ENCODE measurements at regions not wholly inside any gene's neighbourhood (a gene's known extent, or its start where the extent isn't known, plus 50 kb on each side); places are given as distances from the start of the nearest gene placed in this dataset.

DNA sequence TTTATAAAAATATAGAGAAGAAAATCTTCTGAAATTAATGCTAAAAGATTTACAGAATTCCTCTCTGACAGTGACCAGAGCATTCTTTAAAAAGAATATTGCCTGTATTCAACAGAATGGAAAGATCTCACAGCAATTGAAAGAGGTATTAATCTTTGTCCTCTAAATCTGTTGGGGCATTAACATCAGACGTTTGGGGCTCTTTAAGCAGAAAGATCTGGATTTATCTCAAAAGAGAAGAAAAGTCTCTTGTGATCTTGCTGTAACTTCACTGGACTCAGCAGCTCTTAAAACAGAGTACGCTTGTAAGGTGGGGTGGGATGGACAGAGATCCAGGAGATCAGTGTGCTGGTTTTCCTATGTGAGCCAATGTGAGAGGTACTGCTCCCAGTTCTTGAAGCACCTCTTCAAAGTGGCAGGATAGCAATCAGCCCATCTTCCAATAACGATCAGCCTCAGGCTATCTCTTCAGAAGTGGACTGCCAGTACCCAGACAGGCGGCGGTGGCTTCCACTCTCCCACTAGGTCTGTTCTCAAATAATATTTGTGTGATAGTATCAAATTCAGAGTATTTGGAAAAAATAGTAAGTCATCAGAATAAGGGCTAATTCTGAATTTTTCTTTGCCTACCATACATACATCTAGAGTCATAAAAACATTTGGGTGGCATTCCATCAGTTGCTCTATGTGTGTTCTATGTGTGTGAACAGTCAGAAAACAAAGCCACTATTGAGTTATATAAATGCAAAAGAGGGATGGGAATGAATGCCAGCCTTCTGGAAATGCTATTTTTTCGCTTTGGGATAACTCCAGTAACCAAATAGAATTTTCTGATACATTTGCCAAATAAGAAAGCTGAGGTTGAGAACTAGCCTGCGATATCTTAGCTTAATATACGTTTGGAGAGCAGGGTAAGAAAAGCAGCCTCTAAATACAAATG, 237.4 kb upstream of the RGS6 start:
- CTCF ChIA-PET: no interaction called here
- POLR2A ChIA-PET: no interaction called here

DNA sequence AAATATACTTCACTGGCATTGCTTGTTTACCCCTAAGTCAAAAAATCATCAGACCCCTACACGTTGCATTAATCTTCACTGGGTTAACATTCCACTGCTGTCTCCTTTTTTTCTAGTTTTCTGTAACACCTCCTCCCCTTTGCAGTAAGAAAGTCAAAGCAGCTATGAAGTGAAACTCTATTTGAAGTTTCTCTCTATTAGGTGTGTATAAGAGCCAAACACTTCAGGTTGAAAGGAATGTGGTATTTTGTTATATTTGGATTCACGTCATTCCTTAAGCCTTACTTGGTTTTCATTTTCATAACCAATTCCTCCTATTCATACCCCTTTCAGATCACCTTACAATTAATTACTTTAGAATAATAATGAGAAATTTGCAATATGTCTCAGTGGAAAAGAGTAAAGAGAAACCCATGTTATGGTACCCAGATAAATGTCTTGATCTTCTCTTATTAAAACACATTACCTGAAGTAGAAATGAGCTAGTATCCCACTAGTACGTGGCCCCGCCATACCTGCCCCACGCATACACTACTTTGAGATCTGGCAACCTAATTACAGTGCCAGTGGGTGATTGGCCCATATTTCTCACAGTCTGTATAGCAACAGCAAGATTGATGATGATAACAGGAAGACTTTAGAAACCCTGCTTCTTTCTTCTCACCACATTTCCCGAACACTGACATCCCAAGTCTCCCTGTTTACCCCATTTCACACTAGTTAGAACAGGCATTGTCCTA, 236.4 kb upstream of the RGS6 start:
- POLR2A ChIA-PET: no interaction called here
- CTCF ChIA-PET: no interaction called here

DNA sequence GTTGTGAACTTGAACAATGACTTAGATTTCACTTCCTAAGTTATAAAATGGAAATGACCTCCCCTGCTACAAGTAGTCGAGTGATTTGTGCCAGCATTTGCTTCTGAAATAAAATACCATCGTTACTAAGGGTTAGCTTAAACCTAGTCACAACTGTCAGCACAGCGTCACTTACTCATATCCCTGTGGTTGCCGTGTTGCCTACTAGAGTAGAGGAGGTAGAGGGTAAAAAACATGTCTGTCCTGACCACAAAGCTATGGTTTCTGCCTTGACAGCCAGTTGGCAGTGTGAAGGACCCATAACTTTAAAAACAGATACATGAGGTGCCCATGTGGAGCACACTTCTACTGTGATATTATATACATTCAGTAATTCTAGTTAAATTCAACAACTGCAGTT, 234.2 kb upstream of the RGS6 start:
- CTCF ChIA-PET: no interaction called here
- POLR2A ChIA-PET: interaction anchor here (0.5 kb wide), 1 partner anchor 693 kb away, joined by 11 read pairs; no protein-coding TSS in a partner anchor

DNA sequence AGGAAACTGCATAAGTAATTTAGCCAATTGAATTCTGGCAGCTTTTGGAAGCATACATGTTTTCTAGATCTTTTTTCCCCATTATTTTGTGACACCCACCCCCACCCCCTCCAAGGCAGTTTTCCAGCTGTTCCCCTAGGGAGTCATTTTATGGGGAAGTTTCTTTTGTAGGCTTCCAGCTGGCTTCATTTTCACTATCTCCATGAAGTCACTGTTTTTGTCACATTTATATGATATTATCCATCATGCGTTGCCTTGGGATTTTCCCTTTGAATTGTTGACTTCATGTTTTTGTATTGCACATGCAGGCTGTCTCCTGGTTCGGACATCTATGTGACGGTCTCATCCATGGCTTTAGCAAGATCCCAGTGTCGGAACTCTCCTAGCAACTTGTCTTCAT, 233.6 kb upstream of the RGS6 start:
- ChIA-PET POLR2A (interaction anchor here (0.5 kb wide), 1 partner anchor 694 kb away, joined by 11 read pairs; no protein-coding TSS in a partner anchor), CTCF (no interaction called here)

DNA sequence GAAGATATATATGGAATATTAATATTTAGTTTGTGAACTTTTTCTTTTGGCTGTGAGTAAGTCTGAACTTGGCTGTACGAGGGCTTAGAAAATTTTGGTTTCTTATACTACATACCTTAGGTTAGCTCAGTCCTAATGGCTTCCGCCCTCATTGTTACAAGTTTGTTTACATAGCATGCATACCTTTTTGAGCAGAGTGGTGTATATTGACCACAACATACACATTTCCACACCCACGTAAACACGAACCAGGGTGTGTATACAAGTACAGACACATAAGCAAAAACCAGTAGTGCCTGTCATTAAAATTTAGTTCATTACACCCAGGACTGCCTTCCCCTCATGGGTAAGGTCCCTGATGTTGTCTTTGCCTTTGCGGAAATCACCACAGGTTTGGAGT, 230.2 kb upstream of the RGS6 start:
- CTCF ChIA-PET: no interaction called here
- POLR2A ChIA-PET: no interaction called here

DNA sequence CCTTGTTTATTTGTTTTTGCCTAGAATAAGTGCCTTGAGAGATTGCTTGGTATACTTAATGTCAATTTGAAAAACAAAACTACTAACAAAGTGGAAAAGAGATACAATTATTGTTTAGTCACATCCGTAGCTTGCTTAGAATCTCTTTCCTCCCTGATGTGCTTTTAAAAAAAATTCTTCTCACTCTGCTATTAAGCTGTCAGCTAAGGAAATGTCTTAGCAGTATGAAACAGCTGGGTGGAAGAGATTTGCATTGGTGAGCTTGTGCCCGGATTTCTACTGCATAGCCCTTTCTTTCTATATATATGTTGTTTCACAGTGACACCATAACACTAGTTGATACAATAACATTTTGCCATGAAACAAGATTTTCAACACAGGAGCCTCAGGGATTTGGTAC, 229.4 kb upstream of the RGS6 start:
- ChIA-PET CTCF (no interaction called here), POLR2A (no interaction called here)

DNA sequence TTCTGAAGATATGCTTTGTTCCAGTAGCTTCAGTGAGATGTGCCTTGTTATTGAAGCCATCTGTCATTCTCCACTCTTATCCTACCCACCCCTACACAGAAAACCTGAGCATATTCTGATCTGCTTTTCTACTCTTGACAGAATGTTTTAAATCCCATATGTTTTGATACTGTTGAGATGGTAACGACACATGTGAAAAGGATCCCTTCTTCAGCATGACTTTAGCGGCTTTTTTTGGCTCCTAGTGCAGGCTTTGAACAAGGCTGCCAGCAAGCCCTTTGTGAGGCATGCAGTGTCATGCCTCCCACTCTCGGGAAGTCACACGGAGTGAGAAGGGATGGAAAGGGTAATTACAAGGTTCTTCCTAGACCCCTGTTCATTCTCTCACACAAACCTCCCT, 228.8 kb upstream of the RGS6 start:
- CTCF ChIA-PET: no interaction called here
- POLR2A ChIA-PET: no interaction called here

DNA sequence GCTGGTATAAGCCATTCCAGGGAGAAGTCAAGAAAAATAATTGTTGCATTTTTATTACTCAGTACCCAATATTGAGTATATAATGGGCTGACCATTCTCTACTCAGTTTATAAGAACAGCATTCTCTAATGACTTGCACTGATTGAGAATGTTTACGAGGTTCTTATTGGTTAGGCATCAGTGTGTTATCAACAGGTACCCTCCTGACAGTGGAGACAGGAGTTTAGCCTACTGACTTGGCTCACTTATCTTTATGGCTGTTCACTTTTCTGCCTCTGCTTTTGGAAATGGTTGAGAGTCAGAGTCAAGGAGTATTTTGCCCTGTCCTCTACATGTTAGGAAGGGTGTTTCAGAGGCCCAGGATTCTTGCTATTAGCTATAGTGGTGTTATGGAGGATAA, 228.0 kb upstream of the RGS6 start:
- ChIA-PET POLR2A (no interaction called here), CTCF (no interaction called here)

DNA sequence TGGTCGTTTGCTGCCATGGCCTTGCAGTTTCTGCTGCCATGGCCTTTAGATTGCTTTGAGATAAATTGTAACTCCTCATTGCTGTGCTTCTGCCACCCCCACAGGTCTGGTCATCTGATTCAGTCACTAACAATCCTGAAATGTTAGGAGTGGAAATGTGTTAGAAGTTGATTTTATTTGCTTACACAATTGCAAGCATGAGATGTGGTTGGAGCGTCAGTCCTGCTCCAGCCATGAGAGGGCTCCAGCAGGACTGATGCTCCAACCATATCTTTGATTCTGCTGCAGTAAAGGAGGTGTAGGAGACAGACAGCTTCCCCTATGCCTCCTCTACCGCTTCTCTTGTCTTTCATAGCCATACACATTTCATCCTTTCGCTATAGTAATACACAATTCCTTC, 226.8 kb upstream of the RGS6 start:
- POLR2A ChIA-PET: no interaction called here
- CTCF ChIA-PET: no interaction called here

DNA sequence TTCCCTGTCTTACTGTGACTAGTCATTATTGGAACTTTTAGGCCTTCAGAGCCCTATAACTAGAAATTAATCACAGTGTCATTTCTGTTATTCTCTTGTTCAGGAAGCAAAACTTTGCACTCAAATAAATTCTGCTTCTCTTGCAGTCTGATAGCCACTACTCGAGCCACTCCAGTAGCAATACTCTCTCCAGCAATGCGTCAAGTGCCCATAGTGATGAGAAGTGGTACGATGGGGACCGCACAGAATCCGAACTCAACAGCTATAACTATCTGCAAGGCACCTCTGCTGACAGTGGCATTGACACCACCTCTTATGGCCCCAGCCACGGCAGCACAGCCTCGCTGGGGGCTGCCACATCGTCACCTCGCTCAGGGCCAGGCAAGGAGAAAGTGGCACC, 223.2 kb upstream of the RGS6 start:
- POLR2A ChIA-PET: no interaction called here

DNA sequence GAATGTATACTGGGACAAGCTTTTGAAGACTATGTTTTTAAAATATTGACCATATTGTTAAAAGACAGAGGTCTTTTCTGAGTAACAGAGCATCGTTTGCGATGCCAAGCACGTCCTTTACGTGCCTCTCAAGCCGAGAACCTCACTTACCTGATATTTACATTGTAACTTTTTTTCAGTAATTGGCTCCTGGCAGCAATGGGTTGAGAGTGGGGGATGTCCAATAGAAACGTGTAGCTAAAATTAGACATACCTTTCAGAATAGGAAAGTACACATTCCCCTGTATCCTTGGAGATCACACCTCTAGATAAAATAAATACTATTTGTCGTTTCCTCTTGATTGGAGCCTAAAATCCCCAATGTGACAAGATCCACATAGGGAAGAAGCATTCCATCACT, 222.2 kb upstream of the RGS6 start:
- CTCF ChIA-PET: no interaction called here

More for the DNA sequence above, 223.2 kb upstream of the RGS6 start:
- CTCF ChIA-PET: no interaction called here

DNA sequence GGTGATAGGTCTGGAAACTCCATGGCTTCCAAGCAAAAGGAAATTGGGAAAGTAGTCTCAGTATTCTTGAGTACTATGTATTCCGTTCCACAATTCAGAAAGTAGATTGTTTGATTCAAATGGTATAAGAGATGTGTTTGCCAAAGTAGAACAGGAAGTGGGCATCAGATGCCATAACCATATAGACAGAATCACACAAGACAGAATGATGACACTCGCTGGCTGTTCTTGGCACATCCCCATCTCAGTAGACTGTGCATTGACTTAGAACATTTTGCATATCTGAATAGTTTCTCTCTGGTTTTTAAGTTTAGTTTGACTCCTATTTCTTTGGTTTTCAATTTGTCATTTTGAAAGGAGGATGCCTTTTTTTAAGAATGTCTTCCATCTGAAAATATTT, 221.1 kb upstream of the RGS6 start:
- ChIA-PET POLR2A (no interaction called here), CTCF (interaction anchor here (0.7 kb wide), 1 partner anchor 222 kb away, joined by 4 read pairs; no protein-coding TSS in a partner anchor)

More for the DNA sequence above, 222.2 kb upstream of the RGS6 start:
- POLR2A ChIA-PET: no interaction called here

DNA sequence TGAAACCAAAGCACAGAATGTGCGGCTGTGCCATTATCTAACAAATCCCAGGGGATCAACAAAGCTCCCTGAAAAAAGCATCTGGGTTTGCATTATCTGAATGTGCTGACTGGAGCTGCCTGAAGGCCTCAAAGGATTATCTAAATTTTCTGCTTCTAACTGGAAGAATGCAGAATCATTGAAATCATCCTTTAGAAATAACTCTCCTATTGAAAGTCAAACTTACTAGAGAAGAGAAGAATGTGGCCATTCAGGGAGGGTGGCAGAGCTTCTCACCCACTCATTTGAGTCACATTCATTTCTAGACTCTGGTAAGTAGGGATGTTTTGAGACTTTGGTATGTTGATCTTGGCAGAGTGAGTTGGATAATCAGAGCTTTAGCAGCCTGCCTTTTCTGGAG, 220.6 kb upstream of the RGS6 start:
- CTCF ChIA-PET: no interaction called here
- POLR2A ChIA-PET: no interaction called here

DNA sequence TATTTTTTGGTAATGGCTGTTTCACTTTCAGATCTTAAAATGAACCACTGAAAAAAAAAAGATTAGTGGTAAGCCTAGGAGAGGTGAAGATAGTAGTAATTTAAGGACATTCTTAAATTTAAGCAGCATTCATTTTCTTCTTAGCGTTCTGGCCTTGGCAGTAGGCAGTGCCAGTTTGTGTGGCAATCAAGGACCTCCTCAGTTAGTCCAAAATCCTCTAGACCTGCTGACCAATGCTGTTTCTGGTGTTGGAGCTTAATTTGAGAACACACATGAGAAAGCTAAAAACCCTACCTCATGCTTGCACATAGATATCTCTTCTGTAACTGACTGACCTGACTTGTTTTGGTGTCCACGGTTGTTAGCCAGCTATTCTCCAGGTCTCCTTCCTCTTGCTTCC, 219.8 kb upstream of the RGS6 start:
- ChIA-PET CTCF (no interaction called here), POLR2A (no interaction called here)

DNA sequence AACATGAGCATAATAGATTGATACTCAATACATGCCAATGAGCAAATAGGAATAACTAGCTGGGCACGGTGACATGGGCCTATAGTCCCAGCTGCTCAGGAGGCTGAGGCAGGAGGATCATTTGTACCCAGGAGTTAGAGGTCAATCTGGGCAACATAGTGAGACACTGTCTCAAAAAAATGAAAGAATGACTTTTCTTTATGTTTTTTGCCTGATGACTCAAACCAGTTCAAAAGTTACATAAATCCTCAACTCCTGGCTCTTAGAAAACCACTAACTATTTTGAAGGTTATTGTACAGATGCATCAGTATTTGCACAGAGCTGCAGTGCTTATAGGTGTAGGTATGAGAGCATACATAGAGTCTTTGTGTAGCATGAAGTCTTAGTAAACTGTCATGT, 219.2 kb upstream of the RGS6 start:
- ChIA-PET POLR2A (no interaction called here), CTCF (no interaction called here)

DNA sequence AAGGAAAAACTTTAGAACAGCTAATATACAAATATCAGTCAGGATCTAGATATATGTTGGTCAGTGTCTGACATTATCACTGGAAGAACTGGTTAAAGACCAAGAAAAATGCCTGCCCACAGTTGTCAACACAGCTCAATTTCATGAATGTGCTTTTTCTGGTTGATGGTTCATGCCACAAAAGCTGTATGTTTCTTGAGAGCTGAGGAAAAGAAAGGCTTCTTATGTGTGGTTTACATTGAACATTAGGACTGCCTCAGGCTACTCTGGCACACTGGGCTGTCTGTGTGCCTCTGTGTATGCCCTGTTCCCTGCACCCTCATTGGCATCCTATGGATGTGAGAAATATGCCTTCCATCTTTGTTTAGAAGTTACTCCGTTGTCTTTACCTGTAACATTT, 218.8 kb upstream of the RGS6 start:
- ChIA-PET POLR2A (no interaction called here), CTCF (no interaction called here)

DNA sequence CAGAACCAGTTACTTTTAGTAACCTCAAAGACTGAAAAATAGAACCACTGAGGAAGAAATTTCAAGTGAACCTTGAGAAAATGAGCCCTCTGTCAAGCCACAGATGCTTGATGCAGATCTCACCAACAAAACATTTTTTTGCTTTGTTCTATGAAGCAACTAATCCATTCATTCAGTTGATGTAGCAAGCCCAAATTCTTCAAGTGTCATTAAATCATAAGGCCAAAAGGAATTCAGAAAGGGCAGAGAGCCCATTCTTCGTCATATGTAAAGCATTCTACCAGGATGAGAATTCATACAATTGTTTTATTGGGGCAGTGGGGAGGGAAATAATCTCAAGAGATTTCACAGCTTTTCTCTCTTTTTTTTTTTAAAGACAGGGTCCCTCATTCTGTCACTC, 218.0 kb upstream of the RGS6 start:
- POLR2A ChIA-PET: no interaction called here
- CTCF ChIA-PET: no interaction called here

DNA sequence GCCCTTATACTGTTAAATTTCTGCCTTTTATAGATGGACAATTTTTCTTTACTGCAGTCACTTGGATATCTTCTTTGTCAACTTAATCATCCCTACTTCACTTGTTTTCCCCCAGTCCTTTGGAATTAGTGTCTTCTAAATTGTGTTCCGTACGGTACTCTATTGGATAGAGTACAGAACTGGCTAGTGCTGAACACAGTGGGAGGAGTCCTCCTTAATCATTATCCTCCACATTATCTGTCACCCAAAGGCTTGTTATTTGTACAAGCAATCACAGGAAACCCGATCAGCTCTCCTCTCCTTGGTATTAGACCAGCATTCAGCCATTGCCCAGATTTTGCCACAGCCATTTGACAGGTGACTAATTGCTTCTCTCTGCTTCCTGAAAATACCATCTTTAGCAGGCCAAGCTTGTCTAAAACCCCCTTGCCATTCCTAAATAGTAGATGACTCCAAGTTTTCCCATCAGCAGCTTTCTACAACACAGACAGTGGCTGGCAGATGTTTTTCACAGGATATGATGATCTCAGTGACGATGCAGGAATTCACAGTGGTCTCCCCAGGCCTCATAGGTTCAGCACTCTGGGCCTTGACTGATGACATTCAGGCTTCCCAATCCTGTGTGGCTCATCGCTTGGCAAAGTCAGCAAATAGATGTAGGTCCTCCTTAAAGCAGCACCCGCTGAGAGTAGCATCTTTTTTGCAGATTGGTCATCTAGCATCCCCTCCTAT, 216.0 kb upstream of the RGS6 start:
- POLR2A ChIA-PET: interaction anchor here (0.6 kb wide), 1 partner anchor 89 kb away, joined by 4 read pairs; no protein-coding TSS in a partner anchor
- CTCF ChIA-PET: no interaction called here

DNA sequence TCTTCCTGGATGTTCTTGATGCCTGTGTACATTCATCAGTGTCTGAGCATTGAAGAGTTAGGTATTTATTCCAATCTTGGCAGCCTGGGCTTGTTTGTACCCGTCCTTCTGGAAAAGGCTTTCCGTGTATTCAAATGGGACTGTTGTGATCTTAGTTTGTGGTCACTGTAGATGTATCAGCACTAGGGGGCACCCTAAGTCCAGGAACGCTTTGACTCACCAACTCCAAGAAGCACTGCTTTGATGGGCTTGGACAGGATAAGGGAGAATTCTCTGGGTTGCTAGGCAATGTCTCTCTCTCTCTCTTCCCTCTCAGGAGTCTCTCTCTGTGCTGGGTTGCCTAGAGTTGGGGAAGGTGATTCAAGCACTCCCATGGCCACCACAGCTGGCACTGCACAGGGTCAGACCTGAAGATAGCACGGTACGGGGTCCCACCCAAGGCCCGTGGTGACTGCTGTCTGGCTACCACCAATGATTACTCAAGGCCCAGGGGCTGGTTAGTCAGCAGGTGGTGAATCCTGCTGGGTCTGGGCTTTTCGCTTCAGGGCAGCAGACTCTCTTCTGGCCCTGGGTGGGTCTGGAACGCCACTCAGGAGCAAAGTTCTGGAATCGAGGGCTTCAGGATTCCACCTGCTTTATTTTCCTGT, 211.1 kb upstream of the RGS6 start:
- POLR2A ChIA-PET: no interaction called here

DNA sequence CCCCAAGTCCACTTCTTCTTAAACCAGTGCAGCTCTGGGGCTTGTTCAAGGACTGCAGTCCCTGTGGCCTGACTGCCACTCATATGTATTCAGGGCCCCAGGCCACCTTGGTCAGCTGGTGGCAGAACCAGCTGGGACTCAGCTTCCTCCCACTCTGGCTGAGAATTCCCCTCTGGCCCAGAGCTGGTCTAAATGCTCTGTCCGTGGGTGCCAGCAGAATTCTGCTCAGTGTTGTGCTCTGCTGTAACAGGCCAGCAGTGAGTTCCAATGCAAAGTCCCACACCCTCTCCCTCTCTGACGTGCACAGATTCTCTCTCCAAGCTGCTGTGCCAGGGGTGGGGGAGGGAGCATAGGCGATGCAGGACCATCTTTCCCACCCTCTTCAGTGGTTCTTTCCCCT, 210.4 kb upstream of the RGS6 start:
- POLR2A ChIA-PET: no interaction called here
- CTCF ChIA-PET: no interaction called here

More for the DNA sequence above, 211.1 kb upstream of the RGS6 start:
- CTCF ChIA-PET: no interaction called here

All from activated CD8-positive, alpha-beta memory T cell treated with anti-CD3 and anti-CD28 coated beads for 36 hours (primary cell).